ENCODE measurements at regions not wholly inside any gene's neighbourhood (a gene's known extent, or its start where the extent isn't known, plus 50 kb on each side); places are given as distances from the start of the nearest gene placed in this dataset.

GRCh38 chr13:76473552-76474134 is 412.6 kb downstream of the KCTD12 start:
- TF ChIP-seq POLR2A (IDR thresholded peaks at IDR 0.05) (no peak), CTCF (IDR thresholded peaks at IDR 0.05) (peak; percentile 72 to 82 (median 78))
